ENCODE measurements at regions not wholly inside any gene's neighbourhood (a gene's known extent, or its start where the extent isn't known, plus 50 kb on each side); places are given as distances from the start of the nearest gene placed in this dataset.

GRCh38 chr4:128353791-128354190, 66.2 kb upstream of the PGRMC2 start:
- TF ChIP-seq CTCF (IDR thresholded peaks at IDR 0.05) (no peak), EP300 (IDR thresholded peaks at IDR 0.05) (no peak), POLR2A (IDR thresholded peaks at IDR 0.05) (no peak), POLR2AphosphoS5 (IDR thresholded peaks at IDR 0.05) (no peak)

Measured in upper lobe of left lung (tissue), 4 donors.